ENCODE measurements at regions not wholly inside any gene's neighbourhood (a gene's known extent, or its start where the extent isn't known, plus 50 kb on each side); places are given as distances from the start of the nearest gene placed in this dataset.

DNA sequence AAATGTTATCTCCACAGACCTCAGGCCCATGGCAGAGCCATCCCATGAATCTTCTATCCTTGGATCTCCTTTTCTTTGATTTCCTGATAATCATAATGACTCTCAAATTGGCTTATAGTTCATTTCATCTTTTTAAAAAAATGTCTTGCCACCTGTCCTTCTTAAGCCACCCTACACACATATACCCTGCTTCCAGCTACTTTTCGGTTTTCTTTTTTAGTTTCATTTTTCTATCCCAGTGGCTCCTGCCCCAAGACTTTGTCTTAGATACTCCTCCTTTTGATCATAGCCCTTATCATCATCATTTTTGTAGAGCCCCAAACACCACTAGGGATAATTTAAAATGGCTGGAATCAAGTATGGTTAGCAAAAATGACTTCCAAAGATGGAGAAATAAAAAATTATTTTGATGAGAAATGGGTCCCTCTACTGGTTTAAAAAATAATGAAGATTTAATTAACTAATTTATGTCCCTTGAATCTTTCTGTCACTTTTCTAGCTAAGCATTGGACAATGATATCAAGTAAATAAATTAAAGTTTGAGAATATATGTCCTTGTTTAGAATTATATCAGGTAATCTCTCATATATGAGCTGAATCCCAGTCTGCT lies 277.3 kb upstream of the SEMA3D start:
- TF ChIP-seq, protein P1, sequence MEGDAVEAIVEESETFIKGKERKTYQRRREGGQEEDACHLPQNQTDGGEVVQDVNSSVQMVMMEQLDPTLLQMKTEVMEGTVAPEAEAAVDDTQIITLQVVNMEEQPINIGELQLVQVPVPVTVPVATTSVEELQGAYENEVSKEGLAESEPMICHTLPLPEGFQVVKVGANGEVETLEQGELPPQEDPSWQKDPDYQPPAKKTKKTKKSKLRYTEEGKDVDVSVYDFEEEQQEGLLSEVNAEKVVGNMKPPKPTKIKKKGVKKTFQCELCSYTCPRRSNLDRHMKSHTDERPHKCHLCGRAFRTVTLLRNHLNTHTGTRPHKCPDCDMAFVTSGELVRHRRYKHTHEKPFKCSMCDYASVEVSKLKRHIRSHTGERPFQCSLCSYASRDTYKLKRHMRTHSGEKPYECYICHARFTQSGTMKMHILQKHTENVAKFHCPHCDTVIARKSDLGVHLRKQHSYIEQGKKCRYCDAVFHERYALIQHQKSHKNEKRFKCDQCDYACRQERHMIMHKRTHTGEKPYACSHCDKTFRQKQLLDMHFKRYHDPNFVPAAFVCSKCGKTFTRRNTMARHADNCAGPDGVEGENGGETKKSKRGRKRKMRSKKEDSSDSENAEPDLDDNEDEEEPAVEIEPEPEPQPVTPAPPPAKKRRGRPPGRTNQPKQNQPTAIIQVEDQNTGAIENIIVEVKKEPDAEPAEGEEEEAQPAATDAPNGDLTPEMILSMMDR (IDR thresholded peaks at IDR 0.05; ENCODE audit: borderline replicate concordance, extremely low read depth, low read length, poor library complexity, severe bottlenecking) = no peak
- no peak for TF ChIP-seq EZH2 (IDR thresholded peaks at IDR 0.05; ENCODE audit: borderline replicate concordance, low read depth, low read length, severe bottlenecking)
